MM.1S (cell line): ENCODE measurements at regions not wholly inside any gene's neighbourhood (a gene's known extent, or its start where the extent isn't known, plus 50 kb on each side); places are given as distances from the start of the nearest gene placed in this dataset.

ENCODE experiments used
- EZH2 ChIP-seq: fragments of 300-600 bp; sonication (generic); optimal IDR thresholded peaks from 2 replicates; pipeline ENCODE3; 2017; ENCODE audit warnings: low read depth, mild to moderate bottlenecking, antibody characterized with exemption, low read length, mixed read lengths
- TF ChIP-seq, protein P1 (sequence below): fragments of 300-600 bp; sonication (generic); IDR thresholded peaks from 2 replicates; pipeline ENCODE4 v1.5.1; 2016; ENCODE audit warnings: antibody characterized with exemption, low read length, mixed read lengths

DNA sequence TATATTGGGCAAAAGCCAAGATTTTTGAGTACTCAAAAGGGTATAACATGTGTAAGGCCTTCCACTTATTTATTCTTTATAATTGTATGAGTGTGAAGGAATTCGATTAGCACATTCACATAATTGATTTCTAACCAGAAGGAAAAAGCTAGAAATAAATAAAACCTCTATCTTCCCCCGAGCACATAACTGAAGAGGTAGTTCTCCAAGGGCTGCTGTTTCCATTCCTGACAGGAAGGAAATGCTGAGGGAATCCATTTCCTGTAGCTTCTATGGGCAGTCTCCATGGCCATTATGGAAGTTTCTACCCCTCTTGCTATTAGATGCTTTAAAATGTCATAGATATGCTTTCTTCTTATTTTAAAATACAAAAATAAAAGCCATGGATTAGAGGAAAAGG, 70.5 kb upstream of the ABCB5 start:
- TF ChIP-seq, protein P1, sequence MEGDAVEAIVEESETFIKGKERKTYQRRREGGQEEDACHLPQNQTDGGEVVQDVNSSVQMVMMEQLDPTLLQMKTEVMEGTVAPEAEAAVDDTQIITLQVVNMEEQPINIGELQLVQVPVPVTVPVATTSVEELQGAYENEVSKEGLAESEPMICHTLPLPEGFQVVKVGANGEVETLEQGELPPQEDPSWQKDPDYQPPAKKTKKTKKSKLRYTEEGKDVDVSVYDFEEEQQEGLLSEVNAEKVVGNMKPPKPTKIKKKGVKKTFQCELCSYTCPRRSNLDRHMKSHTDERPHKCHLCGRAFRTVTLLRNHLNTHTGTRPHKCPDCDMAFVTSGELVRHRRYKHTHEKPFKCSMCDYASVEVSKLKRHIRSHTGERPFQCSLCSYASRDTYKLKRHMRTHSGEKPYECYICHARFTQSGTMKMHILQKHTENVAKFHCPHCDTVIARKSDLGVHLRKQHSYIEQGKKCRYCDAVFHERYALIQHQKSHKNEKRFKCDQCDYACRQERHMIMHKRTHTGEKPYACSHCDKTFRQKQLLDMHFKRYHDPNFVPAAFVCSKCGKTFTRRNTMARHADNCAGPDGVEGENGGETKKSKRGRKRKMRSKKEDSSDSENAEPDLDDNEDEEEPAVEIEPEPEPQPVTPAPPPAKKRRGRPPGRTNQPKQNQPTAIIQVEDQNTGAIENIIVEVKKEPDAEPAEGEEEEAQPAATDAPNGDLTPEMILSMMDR, result no peak
- TF ChIP-seq EZH2, result no peak
